Activated CD4-positive, CD25-positive, alpha-beta regulatory T cell treated with anti-CD3 and anti-CD28 coated beads, Interleukin-2, amount 50 U/mL, for 16 hours (primary cell): ENCODE measurements at regions not wholly inside any gene's neighbourhood (a gene's known extent, or its start where the extent isn't known, plus 50 kb on each side); places are given as distances from the start of the nearest gene placed in this dataset.
"Not testable (repeated sequence)": the region's sequence is repeated elsewhere in the genome, so short reads cannot be mapped to it uniquely, and the experiment has no call there.

ENCODE experiments used
- DNase-seq: peaks from one replicate; pipeline ENCODE4 v3.0.0-alpha.2; 2020; ENCODE audit warnings: low read depth, low spot score

GRCh38 chr2:144014103-144014502, 505.8 kb downstream of the ZEB2 start:
- no peak for DNase-seq

- no peak for DNase-seq
Measured at GRCh38 chr2:144012304-144012703, 507.6 kb downstream of the ZEB2 start.

DNA sequence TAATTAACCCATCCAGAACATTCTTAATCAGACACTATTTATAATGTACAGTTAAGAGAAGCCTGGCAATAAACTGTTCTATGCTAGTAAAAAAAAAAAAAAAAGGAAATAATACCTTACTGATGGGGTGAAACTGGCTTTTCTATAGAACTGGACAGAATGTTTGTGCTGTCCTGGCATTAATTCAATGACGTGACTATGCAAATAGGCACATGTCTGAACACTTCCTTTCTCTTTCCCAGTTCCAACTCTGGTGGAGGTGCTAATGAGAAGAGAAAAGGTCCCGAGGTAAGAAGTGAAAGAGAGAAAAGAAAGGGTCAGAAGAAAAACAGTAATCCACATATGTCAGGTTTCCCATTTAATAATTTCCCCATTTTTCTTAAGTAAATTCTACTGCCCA, 508.4 kb downstream of the ZEB2 start:
- no peak for DNase-seq

DNA sequence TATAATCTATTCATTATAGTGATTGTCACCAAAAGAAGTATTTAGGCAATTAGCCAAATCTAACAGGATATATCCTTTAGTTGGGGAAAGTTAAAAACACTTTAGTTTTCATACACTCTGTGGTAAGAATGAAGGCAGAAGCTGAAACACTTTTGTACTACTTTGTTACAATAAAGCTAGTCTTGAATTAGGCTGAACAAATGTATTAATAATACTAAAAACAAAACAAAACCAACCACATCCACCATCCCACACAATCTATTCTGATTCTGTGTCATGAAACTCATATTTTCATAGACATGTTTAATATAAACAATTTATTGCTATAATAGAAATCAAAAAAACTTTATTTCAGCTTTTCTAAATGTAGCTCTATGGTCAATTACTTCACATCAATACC, 508.8 kb downstream of the ZEB2 start:
- no peak for DNase-seq

DNA sequence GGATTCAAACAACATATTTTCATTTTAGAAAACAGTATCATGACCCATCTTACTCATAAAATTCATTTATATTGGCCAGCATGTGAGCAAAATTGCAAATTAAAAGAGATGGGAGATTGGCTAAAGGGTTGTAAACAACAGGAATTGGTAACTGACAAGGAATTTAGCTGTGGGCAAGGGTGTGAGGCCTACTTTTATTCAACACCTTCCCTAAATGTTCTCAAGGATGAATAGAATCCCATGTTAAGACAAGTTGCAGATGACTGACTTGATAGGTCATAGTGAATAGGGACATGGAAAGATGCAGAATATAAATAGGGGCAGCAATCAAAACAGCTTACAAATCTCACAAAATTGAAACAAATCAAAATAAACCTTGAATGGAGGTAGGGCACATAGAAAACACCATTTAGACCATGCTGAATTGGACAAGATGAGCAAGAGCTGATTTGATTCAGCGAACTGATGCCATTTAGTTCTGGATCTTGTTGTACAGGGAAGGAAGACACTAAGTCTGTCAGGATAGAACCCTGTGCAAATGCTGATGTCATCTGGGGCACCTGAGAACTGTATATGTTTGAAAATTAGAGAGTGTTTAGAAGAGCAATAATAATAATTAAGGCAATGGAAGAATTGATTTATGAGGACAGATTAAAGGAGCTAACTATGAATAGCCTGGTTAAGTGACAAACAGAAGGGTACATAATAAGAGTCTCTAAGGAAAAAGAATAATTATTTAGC, 509.7 kb downstream of the ZEB2 start:
- DNase-seq, result no peak

GRCh38 chr2:144006139-144006538, 513.8 kb downstream of the ZEB2 start:
- no peak for DNase-seq

DNA sequence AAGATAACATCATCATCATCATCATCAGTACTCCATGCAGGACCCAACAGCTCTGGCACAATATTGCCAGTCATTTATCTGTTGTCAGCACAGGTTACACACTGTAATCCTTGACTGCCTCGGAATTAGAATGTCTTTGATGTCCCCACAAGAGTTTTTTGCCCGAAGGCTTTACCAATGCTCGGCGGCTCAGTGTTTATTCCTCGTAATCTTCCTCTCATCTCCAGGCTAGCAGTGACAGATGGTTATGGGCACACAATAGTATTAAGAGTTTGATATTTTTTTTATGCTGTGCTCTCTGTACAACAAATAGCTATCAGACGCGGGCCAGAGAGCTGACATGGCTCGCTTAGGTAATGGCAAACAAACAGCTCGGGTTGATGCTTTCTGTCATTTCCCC, 515.2 kb downstream of the ZEB2 start:
- DNase-seq, result no peak

- no peak for DNase-seq
Measured at GRCh38 chr2:144003460-144004075, 516.4 kb downstream of the ZEB2 start.

DNA sequence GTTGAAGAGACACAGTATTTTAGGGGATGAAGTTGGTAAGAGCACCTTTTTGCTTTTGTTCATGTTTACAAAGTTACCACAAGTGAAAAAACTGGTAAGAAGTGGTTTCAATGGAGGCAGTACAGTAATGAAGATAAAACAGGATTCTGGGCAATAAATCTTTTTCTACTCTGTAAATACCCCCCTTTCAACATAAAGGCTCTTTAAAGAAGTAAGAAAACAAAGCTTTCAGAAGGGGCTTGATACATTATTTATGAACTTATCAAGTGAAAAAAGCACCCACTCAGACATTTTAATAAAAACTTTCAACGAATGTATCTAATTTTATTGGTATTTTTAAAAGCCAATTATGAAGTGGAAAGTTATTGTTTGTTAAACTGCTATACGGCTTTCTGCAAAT, 522.9 kb downstream of the ZEB2 start:
- no peak for DNase-seq

DNA sequence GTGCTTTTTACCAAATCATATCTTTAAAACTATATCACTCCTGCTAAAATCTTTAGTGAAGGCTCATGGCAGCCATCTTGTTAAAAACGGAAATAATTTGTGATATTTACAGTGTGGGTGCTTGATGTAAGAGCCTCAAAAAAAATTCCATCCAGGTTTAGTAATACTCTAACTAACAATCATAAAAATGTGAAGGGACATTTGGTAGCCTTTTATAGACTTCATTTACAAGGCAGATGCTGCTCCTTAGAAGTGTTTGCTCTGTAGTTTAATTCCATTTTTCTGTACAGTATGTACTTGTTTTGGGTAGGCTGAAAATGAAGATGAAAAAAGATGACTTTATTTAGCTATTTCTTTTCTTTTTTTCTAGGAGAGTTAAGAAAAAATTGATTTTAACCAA, 525.0 kb downstream of the ZEB2 start:
- no peak for DNase-seq

GRCh38 chr2:143991596-143991995, 528.3 kb downstream of the ZEB2 start:
- not testable (repeated sequence) for DNase-seq

DNA sequence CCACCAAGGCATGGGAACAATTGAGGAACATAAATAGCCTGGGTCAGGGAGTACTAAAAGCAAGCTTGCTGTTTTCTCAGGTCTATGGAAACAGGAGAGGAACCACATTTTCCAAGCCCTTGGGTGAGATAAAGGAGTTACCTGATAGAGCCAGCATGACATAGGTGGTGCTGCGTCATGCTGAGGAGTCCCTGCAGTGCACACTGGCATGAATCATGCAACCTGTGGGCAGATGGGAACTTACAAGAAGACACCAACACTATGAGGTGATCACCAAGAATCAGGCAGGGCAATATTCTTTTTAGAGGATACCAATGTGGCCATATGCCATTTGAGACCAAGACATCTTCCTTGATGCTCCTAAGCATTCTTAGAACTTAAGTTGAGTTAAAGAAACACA, 531.8 kb downstream of the ZEB2 start:
- DNase-seq, result no peak

DNA sequence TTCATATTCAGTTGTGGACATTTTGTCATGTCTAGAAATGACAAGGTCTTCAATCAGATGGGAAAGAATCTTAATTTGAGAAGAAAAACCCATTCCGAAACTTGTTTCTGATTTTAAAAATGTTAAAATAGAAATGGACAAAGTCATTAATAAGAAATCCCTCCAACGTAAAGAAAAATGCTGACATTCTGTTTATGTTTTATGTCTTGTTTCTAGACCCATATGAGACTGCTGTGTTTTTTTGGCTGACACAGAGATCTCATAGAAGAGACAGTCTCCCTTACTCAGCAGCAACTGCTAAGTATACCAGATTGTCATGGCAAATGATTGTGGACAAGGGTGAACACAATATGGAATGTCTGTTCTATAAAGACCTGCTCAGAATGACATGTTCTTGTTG, 538.5 kb downstream of the ZEB2 start:
- no peak for DNase-seq

DNA sequence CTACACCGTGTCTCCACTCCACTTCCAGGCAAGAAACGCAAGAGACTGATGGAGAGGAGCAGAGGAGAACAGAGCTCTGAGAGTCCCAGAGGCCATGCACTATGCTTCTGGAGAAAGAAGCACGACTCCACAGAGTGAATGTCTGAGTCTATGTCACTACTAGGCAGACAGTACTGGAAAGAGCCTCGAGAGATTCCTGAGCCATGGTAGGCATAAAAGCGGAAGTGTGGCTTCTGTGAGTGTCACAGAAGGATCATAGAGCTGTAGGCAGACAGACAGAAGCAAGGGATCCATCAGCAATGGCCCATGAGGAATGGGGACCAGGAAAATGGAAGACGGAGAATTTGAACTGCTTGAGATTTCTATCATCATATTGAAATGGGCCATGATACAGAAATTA, 542.6 kb downstream of the ZEB2 start:
- no peak for DNase-seq

GRCh38 chr2:143975216-143975615, 544.7 kb downstream of the ZEB2 start:
- no peak for DNase-seq

DNA sequence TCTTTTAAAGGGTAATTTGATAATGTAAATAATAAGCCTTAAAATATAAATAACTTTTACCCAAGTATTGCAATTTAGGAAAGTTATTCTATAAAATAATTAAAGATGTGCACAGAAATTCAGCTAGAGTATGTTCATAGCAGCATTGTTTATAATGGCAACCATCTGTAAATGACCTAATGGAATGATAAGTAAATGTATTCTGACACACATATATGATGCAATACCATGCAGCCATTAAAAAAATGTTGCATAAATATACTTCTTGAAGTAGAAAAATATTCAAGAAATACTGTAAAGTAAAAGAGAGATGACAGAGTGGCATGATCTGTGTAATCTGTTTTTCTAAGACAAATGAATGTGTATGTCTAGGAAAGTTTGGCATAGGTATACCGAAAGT, 545.7 kb downstream of the ZEB2 start:
- DNase-seq, result no peak

- DNase-seq, result no peak
Measured at GRCh38 chr2:143968860-143969259, 551.1 kb downstream of the ZEB2 start.

DNA sequence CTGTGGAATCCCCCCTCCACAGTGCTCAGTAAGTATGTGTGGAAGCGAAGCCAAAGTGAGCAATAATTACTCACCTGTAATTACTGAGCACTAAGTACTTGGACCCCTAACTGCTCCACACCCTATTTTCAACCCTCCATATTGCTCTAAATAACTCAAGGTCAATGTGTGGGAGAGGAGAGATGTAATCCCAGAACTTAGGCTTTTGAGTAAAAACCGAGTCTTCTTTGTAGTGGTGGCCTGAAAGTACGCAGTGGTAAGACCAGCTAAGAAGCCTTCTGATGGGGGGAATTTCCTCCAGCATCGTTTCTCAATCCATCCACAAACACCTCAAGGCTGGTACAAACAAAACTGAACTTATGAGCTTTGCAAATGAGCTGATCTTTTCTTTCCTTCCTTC, 551.6 kb downstream of the ZEB2 start:
- DNase-seq, result no peak

DNA sequence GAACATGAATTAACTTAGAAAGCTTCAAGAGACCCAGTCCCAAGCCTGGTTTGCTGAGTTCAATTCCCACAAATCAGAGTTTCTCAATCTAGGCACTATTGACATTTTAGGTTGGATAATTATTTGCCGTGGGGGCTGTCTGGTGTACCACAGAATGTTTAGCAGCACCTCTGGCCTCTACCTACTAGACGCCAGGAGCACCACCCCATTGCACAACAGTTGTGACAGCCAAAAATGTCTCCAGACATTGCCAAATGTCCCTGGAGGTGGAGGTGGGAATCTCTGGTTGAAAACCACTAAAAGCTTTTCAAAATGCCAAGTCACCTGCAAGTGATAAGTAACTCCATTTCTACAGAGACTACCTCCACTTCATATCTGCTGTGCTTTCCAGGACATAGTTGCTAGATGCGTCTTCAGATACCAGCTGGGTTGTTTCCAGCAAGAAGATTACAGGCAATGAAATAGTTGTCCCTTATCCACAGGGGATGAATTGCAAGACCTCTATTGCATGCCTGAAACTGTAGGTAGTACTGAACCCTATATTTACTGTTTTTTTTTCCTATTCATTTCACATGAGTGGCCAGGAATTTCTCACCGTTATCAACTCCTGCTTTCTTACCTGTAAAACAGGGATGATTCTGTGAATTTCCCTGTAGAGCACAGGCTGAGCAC, 554.3 kb downstream of the ZEB2 start:
- DNase-seq, result no peak

GRCh38 chr2:143964891-143965290, 555.0 kb downstream of the ZEB2 start:
- DNase-seq, result no peak

DNA sequence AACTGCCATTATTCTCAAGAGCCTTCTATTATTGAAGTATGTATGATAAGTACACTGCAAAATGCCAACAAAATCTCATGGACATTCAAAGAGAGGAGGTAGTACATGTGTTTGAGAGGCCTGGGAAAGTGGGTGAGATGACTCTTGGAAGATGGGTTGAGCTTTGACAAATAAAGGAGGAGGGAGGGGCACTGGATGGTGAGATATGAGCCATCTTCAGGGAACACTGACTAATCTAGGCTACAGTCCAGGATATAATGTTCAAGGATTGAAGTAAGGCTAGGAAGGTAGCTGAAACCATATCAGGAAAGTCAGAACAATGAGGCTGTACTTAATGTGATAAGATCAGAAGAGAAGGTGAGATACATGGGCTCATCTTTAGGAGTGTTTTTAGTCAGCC, 559.7 kb downstream of the ZEB2 start:
- DNase-seq, result no peak

DNA sequence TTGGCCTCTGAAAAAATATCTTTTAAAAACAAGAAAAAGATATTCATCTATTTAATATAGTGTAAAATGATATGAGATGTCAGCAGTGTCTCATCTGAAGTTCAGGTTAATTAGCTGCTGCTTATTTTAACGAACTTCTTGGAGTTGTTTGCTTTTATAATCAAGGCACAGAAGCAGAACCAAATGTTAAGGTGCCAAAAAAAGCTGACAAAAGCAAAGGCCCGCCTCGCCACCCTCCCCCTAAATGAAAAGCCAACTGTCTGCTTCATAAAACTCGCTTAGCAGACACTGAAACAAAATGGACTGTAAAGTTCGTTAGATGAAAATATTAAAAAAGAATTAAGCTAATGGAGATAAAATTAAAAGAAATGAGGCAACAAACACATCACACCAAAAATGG, 562.6 kb downstream of the ZEB2 start:
- DNase-seq, result no peak

- no peak for DNase-seq
Measured at GRCh38 chr2:143955401-143956065, 564.4 kb downstream of the ZEB2 start.
